ENCODE measurements at regions not wholly inside any gene's neighbourhood (a gene's known extent, or its start where the extent isn't known, plus 50 kb on each side); places are given as distances from the start of the nearest gene placed in this dataset.

DNA sequence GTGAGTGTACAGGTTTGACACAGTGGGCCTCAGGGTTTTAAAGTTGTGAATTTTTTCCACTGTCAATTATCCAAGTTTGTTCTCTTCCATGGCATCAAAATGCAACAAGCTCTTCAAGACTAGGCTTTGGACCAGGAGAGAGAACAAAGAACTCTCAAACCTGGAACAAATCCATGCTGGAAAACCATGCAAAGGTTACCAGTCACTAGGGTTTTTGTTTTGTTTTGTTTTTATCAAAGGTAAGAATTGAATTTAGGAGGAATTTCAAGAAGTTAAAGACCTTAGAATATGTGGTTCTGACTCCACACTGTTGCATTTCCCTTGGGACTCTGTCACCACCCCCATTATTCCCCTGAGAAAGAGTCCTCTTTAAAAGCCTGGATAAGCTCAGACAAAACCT, 191.1 kb upstream of the PIK3R1 start:
- TF ChIP-seq SPI1 (IDR thresholded peaks at IDR 0.05; ENCODE audit: low read depth, low read length) (no peak), POLR2A (IDR thresholded peaks at IDR 0.05; ENCODE audit: low read depth, low read length) (no peak), PAX5 (IDR thresholded peaks at IDR 0.05; ENCODE audit: insufficient read depth, low read length, severe bottlenecking) (no peak)
